ENCODE measurements at regions not wholly inside any gene's neighbourhood (a gene's known extent, or its start where the extent isn't known, plus 50 kb on each side); places are given as distances from the start of the nearest gene placed in this dataset.

GRCh38 chr9:75242426-75242825 is 154.1 kb downstream of the OSTF1 start:
- Histone ChIP-seq H3K18ac (ENCODE audit: low read depth, low read length) (no peak overlapping the region), H2BK20ac (ENCODE audit: low read depth, low read length) (no peak overlapping the region), H3K4me3 (ENCODE audit: insufficient read depth, low read depth, low read length) (no peak overlapping the region), H3K14ac (replicated peaks; ENCODE audit: low read depth, low read length) (no peak overlapping the region), H2AK5ac (ENCODE audit: low read depth, low read length) (no peak overlapping the region), H3K23ac (ENCODE audit: low read depth, low read length) (no peak overlapping the region), H4K20me1 (ENCODE audit: insufficient read depth, low read length) (no peaks in the 10 kb centered on the region), H4K5ac (ENCODE audit: low read depth, low read length) (no peak overlapping the region), H2AK9ac (replicated peaks; ENCODE audit: low read depth, low read length, poor library complexity) (no peak overlapping the region), H4K91ac (ENCODE audit: insufficient read depth, low read depth, low read length) (no peak overlapping the region), H3K36me3 (ENCODE audit: control insufficient read depth, insufficient read depth, low read length) (no peaks in the 10 kb centered on the region), H3K9me3 (ENCODE audit: control insufficient read depth, insufficient read depth, low read length) (no peaks in the 10 kb centered on the region), H2AFZ (replicated peaks; ENCODE audit: low read length, poor library complexity) (no peak overlapping the region), H3K9ac (ENCODE audit: low read depth, low read length) (no peak overlapping the region), H3K56ac (ENCODE audit: extremely low read depth, insufficient read depth, low read length) (no peak overlapping the region), H2BK120ac (ENCODE audit: low read depth, low read length) (no peak overlapping the region), H3K4me2 (ENCODE audit: low read depth, low read length) (no peak overlapping the region), H3K4me1 (ENCODE audit: control insufficient read depth, insufficient read depth, low read length) (no peaks in the 10 kb centered on the region), H4K8ac (ENCODE audit: low read depth in 2 of 2, low read length in 2 of 2) (no peak overlapping the region), H3K9me1 (ENCODE audit: insufficient read depth, low read length) (no peaks in the 10 kb centered on the region), H2BK5ac (ENCODE audit: low read depth, low read length, poor library complexity, severe bottlenecking) (no peak overlapping the region), H3K27ac (ENCODE audit: insufficient read depth, low read length) (no peak overlapping the region), H3K4ac (ENCODE audit: low read depth, low read length) (no peak overlapping the region), H3K79me1 (ENCODE audit: low read depth in 1 of 2, low read length in 2 of 2) (no peaks in the 10 kb centered on the region), H2BK15ac (ENCODE audit: low read depth, low read length) (no peak overlapping the region), H3K27me3 (ENCODE audit: control insufficient read depth, insufficient read depth, low read length) (no peaks in the 10 kb centered on the region)
- ChIA-PET POLR2A (ENCODE audit: unreplicated experiment) (no interaction called here), CTCF (no interaction called here)
- dilution Hi-C loops (cut with HindIII; ENCODE audit: low sequenced_read_pairs, unreplicated experiment) (no loop called here), intact Hi-C loops (cut with micrococcal nuclease) (no loop called here), in situ Hi-C loops (cut with MboI; ENCODE audit: low sequenced_read_pairs) (no loop called here)
- no CpG with 5 or more reads among the region's 1 CpG for WGBS, 2 experiments (ENCODE audit: extremely low coverage in 2 of 2, insufficient read length in 1 of 2)
- no TSS peak for BruUV-seq (replicated peaks)
- ATAC-seq (ENCODE audit: low read depth), result no peak
- DNase-seq, result no peak
- TF ChIP-seq MAZ (IDR thresholded peaks at IDR 0.05; ENCODE audit: borderline replicate concordance, low read depth, low read length) (no peak), MAFK (IDR thresholded peaks at IDR 0.05; ENCODE audit: low read depth, low read length) (no peak), NFE2L2 (IDR thresholded peaks at IDR 0.05; ENCODE audit: low read depth, low read length) (no peak), RFX5 (IDR thresholded peaks at IDR 0.05; ENCODE audit: low read depth, low read length) (no peak), CEBPB (IDR thresholded peaks at IDR 0.05; ENCODE audit: low read depth, low read length) (no peak), RAD21 (IDR thresholded peaks at IDR 0.05; ENCODE audit: low read length) (no peak), ELK1 (IDR thresholded peaks at IDR 0.05; ENCODE audit: borderline replicate concordance, low read depth, low read length) (no peak), USF2 (IDR thresholded peaks at IDR 0.05; ENCODE audit: low read depth, low read length) (no peak), RCOR1 (IDR thresholded peaks at IDR 0.05; ENCODE audit: insufficient replicate concordance, low read length) (no peak), FOS (IDR thresholded peaks at IDR 0.05; ENCODE audit: low read depth, low read length) (no peak), MXI1 (IDR thresholded peaks at IDR 0.05; ENCODE audit: borderline replicate concordance, low read depth, low read length) (no peak), BHLHE40 (IDR thresholded peaks at IDR 0.05; ENCODE audit: low read depth, low read length) (no peak), SMC3 (IDR thresholded peaks at IDR 0.05; ENCODE audit: low read depth, low read length) (no peak), POLR2A (IDR thresholded peaks at IDR 0.05; ENCODE audit: low read depth, low read length) (no peak)
- TF ChIP-seq, protein P1, sequence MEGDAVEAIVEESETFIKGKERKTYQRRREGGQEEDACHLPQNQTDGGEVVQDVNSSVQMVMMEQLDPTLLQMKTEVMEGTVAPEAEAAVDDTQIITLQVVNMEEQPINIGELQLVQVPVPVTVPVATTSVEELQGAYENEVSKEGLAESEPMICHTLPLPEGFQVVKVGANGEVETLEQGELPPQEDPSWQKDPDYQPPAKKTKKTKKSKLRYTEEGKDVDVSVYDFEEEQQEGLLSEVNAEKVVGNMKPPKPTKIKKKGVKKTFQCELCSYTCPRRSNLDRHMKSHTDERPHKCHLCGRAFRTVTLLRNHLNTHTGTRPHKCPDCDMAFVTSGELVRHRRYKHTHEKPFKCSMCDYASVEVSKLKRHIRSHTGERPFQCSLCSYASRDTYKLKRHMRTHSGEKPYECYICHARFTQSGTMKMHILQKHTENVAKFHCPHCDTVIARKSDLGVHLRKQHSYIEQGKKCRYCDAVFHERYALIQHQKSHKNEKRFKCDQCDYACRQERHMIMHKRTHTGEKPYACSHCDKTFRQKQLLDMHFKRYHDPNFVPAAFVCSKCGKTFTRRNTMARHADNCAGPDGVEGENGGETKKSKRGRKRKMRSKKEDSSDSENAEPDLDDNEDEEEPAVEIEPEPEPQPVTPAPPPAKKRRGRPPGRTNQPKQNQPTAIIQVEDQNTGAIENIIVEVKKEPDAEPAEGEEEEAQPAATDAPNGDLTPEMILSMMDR (conservative IDR thresholded peaks at IDR 0.05; ENCODE audit: low read depth, low read length), result no peak
